Spleen (tissue), 11 donors: ENCODE measurements at regions not wholly inside any gene's neighbourhood (a gene's known extent, or its start where the extent isn't known, plus 50 kb on each side); places are given as distances from the start of the nearest gene placed in this dataset.

Experiments used
- DNase-seq: peaks from one replicate; pipeline ENCODE4 v3.0.0-alpha.2; 2020
- H3K27ac ChIP-seq, 8 donors: fragments of 200-600 bp; sonication (generic) in 7 of 8; 1 replicate in 4 of 8; 2 replicates in 4 of 8; pipeline versions ENCODE4 v1.5.0 to v1.8.0; 2016 to 2021; ENCODE audit warnings: inconsistent platforms in 4 of 8, mild to moderate bottlenecking in 4 of 8, moderate library complexity in 1 of 8
- H3K27me3 ChIP-seq, 7 donors: fragments of 200-600 bp; sonication (generic) in 6 of 7; replicated peaks in 1 of 7; 1 replicate in 4 of 7; 2 replicates in 3 of 7; pipeline versions ENCODE4 v1.5.0 to v1.8.0; 2016 to 2021; ENCODE audit warnings: inconsistent platforms in 3 of 7, mild to moderate bottlenecking in 1 of 7
- H3K36me3 ChIP-seq, 6 donors: fragments of 200-600 bp; sonication (generic) in 5 of 6; 1 replicate in 4 of 6; 2 replicates in 2 of 6; pipeline versions ENCODE4 v1.5.0 to v1.8.0; 2016 to 2021; ENCODE audit warnings: inconsistent platforms in 2 of 6
- H3K4me1 ChIP-seq, 6 donors: fragments of 200-600 bp; sonication (generic) in 5 of 6; 1 replicate in 3 of 6; 2 replicates in 3 of 6; pipeline versions ENCODE4 v1.5.0 to v1.8.0; 2016 to 2021; ENCODE audit warnings: inconsistent platforms in 3 of 6
- H3K4me3 ChIP-seq, 8 donors: fragments of 200-600 bp; sonication (generic) in 7 of 8; 1 replicate in 4 of 8; 2 replicates in 4 of 8; pipeline versions ENCODE4 v1.5.0 to v1.8.0; 2016 to 2021; ENCODE audit warnings: inconsistent platforms in 4 of 8, mild to moderate bottlenecking in 4 of 8, moderate library complexity in 2 of 8
- H3K9me3 ChIP-seq, 8 donors: fragments of 200-600 bp; sonication (generic) in 7 of 8; 1 replicate in 4 of 8; 2 replicates in 4 of 8; pipeline versions ENCODE4 v1.5.0 to v1.8.0; 2016 to 2021; ENCODE audit warnings: inconsistent platforms in 4 of 8
- CTCF ChIP-seq, 11 experiments: fragments of 200-600 bp in 7 of 11; fragments of 450-650 bp in 4 of 11; sonication (generic) in 4 of 11; IDR thresholded peaks in 8 of 11; conservative IDR thresholded peaks in 3 of 11; 1 replicate in 7 of 11; 2 replicates in 4 of 11; pipeline versions ENCODE4 v1.4.0 to v1.8.0; 2016 to 2021; ENCODE audit warnings: antibody characterized with exemption in 11 of 11, inconsistent platforms in 4 of 11, mild to moderate bottlenecking in 1 of 11
- POLR2A ChIP-seq, 3 donors: fragments of 450-650 bp; IDR thresholded peaks; one replicate each; pipeline ENCODE4 v1.5.1; 2017; ENCODE audit warnings: antibody characterized with exemption in 3 of 3, mild to moderate bottlenecking in 1 of 3
- POLR2AphosphoS5 ChIP-seq, 3 donors: sonication (generic); formaldehyde crosslinking; IDR thresholded peaks; one replicate each; pipeline ENCODE4 v1.5.1; 2017; ENCODE audit warnings: antibody characterized with exemption in 3 of 3
- WGBS, 5 donors: extraction: QIAGEN DNeasy Blood & Tissue Kit in 3 of 5; methylation state at CpG; one replicate each; pipeline versions ENCODE4 v1.1.5 to v1.1.7; 2013 to 2018; 5-methylcytosine and 5-hydroxymethylcytosine counted together
- intact Hi-C: fragments of 100-400 bp; cut with DNase I; formaldehyde crosslinking; loops from one replicate; pipeline ENCODE4 v1.15.0; 2023; ENCODE audit warnings: low total_unique reads
- donor health status: healthy with polysubstance abuse.
- donor health status: DM: no; HTN: no; CAD: no; lungs with moderate emphysema.
- donor health status: DM: no; HTN: no; CAD: no.
- donor health status: Bipolar disorder and iron deficiency.
- donor health status: healthy.
- donor health status: DM: no; HTN: no; CAD: no.
- donor health status: DM: yes; HTN: yes; CAD: no.

GRCh38 chr2:65548576-65549256 is 116.3 kb upstream of the SPRED2 start:
- no peaks in the 10 kb centered on the region for H3K36me3 ChIP-seq
- H3K4me1 ChIP-seq, result peaks cover 0 to 29% (median 6%) of the 10 kb centered on the region in 6 donors
- H3K27ac ChIP-seq, result no peak overlapping the region
- H3K27me3 ChIP-seq, result no peaks in the 10 kb centered on the region
- intact Hi-C loops, result no loop called here
- TF ChIP-seq POLR2AphosphoS5 (IDR thresholded peaks at IDR 0.05) (no peak), POLR2A (IDR thresholded peaks at IDR 0.05) (no peak), CTCF (IDR thresholded peaks at IDR 0.05 in 8 of 11, conservative IDR thresholded peaks at IDR 0.05 in 3 of 11) (no peak)
- DNase-seq, result no peak
- WGBS, 5 donors, result 85 to 97% (median 89%) methylated on average over 7 of the region's 7 CpGs
- no peak overlapping the region for H3K4me3 ChIP-seq
- no peaks in the 10 kb centered on the region for H3K9me3 ChIP-seq

- no peak for DNase-seq
- Histone ChIP-seq H3K4me1 (peaks cover 0 to 23% (median 3%) of the 10 kb centered on the region in 6 donors), H3K36me3 (no peaks in the 10 kb centered on the region), H3K4me3 (no peak overlapping the region), H3K9me3 (no peaks in the 10 kb centered on the region), H3K27ac (no peak overlapping the region), H3K27me3 (no peaks in the 10 kb centered on the region)
- intact Hi-C loops, result no loop called here
- TF ChIP-seq CTCF (IDR thresholded peaks at IDR 0.05 in 8 of 11, conservative IDR thresholded peaks at IDR 0.05 in 3 of 11), result no peak
- no peak for TF ChIP-seq POLR2AphosphoS5 (IDR thresholded peaks at IDR 0.05)
- TF ChIP-seq POLR2A (IDR thresholded peaks at IDR 0.05), result no peak
- WGBS, 5 donors, result 78 to 93% (median 82%) methylated on average over 4 of the region's 4 CpGs
Measured at GRCh38 chr2:65548064-65548463, 115.7 kb upstream of the SPRED2 start.

- DNase-seq, result no peak
- no peak overlapping the region for H3K4me3 ChIP-seq
- peak overlapping the region in 1 of 8 donors; percentile 33 for H3K27ac ChIP-seq
- no peak for TF ChIP-seq POLR2AphosphoS5 (IDR thresholded peaks at IDR 0.05)
- TF ChIP-seq POLR2A (IDR thresholded peaks at IDR 0.05), result no peak
- TF ChIP-seq CTCF (IDR thresholded peaks at IDR 0.05 in 8 of 11, conservative IDR thresholded peaks at IDR 0.05 in 3 of 11), result no peak
- WGBS, 5 donors, result 71 to 84% (median 83%) methylated on average over 4 of the region's 4 CpGs
- intact Hi-C loops, result no loop called here
- H3K4me1 ChIP-seq, result peaks cover 0 to 21% (median 2%) of the 10 kb centered on the region in 6 donors
- H3K27me3 ChIP-seq, result no peaks in the 10 kb centered on the region
- no peaks in the 10 kb centered on the region for H3K36me3 ChIP-seq
- H3K9me3 ChIP-seq, result no peaks in the 10 kb centered on the region
Measured at GRCh38 chr2:65545837-65546805, 113.7 kb upstream of the SPRED2 start.

- 95 to 98% (median 97%) methylated on average over 6 of the region's 6 CpGs for WGBS, 5 donors
- TF ChIP-seq CTCF (IDR thresholded peaks at IDR 0.05 in 8 of 11, conservative IDR thresholded peaks at IDR 0.05 in 3 of 11) (no peak), POLR2A (IDR thresholded peaks at IDR 0.05) (no peak), POLR2AphosphoS5 (IDR thresholded peaks at IDR 0.05) (no peak)
- Histone ChIP-seq H3K9me3 (no peaks in the 10 kb centered on the region), H3K4me3 (no peak overlapping the region), H3K27me3 (no peaks in the 10 kb centered on the region), H3K27ac (no peak overlapping the region), H3K36me3 (no peaks in the 10 kb centered on the region), H3K4me1 (peaks cover 0 to 14% (median 2%) of the 10 kb centered on the region in 6 donors)
- intact Hi-C loops, result no loop called here
- DNase-seq, result no peak
Measured at GRCh38 chr2:65541773-65542172, 109.4 kb upstream of the SPRED2 start.
